Right forelimb (tissue), 1 donor: ENCODE measurements at regions not wholly inside any gene's neighbourhood (a gene's known extent, or its start where the extent isn't known, plus 50 kb on each side); places are given as distances from the start of the nearest gene placed in this dataset.

ENCODE experiments used
- DNase-seq: peaks from one replicate; pipeline ENCODE4 v3.0.0-alpha.2; 2018

DNA sequence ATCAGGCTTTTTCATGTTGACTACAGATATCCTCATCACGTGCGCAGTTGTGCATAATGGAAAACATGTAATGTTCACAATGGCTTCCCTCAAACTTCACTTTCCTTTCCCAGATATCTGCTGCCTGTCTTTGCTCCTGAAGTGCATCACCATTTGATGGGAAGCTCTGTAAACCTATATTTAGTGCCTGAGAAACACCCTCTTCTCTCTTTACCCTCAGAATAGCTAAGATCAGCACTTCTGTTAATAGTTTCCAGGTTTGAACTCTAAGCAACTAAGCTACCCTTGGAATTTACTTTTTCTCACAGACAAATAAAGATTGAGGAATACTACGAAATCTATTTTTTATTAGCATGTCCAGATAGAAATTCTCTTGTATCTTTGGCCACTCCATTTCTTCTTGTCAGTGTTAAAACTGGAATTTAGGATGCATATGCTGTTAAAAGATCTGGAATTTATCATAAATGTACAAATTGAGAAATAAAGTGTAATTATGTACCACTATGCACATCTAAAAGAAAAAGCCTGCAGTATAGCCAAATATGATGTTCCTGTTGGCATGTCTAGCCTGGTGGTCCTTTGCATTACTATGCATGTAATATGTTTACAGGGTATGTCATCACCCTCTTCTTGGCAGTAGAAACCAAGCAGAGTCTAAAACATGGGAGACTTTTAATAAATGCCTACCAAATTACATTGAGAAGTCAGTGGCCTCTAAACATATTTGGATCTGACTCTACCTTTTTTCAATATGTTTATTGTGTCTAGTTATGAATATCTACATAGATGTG is 278.7 kb downstream of the FIGN start:
- DNase-seq = no peak

DNA sequence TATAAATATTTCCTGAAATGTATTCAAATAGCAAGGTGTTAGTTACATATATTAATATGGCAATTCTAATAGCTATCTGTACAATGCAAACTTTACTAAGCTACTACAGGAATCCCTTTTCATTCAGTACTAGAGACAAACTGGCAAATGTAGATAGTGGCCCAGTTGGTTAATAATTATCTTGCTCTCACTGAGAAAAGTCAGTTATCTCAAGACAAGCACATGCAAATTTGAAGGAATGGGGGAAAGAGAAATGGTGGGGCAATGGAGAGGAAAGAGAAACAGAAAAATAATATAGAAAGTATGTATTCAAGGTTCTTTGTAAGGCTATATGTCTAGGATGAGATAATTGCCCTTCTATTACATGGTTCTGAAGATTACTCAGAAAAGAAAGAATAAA is 280.0 kb downstream of the FIGN start:
- no peak for DNase-seq

DNA sequence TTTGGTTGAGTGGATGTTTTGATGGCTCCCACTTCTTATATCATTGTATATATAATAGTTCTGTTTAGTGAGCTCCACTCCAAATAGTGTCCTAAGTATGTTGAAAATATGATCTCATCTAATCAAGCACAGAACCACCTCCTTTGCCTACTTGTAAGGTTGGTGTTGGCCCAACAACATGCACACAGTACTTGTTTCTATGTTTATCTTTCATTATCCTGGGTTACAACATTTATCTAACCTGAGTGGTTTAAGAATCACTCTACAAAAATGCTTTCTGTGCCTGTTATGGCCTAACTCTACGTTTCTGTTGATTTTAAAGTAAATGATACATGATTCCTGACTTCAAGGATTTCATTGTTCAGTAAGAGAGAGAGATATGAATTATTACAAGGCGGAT is 281.9 kb downstream of the FIGN start:
- DNase-seq = no peak

GRCh38 chr2:163441603-163442002 is 294.2 kb downstream of the FIGN start:
- DNase-seq = no peak

DNA sequence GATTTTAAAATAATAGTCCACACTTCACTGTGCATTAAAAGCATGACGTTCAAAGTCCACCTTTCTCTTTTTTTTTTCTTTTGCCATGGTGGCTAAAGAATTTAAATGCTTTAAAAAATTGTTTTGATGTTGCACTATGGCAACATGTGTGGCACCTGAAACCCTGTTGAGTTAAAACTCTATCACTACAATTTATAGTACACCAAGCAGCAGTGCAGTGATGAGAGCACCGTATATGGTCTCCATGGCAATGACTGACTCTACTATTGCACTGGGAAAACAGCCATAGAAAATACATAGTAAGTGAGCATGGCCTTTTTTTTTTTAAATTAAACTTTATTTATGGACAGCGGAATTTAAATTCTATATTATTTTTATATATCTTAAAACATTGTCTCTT is 298.8 kb downstream of the FIGN start:
- no peak for DNase-seq

DNA sequence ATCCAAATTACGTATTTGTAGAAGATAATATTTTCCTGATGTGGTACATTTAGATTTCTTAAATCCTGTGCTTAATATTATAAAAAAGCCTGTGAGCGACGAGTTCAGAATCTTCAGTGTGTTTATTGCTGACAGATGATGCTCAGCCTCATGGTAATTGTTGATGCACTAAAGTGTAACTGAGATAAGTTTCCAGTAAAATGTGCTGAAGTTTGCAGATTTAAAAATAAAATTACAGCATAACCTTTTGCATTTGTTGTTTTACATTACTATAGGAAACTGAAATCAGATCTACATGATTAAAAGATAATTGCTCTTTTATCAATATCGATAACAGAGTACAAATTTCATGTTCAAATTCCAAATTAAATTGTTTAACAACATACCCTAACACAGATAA is 307.6 kb downstream of the FIGN start:
- no peak for DNase-seq

DNA sequence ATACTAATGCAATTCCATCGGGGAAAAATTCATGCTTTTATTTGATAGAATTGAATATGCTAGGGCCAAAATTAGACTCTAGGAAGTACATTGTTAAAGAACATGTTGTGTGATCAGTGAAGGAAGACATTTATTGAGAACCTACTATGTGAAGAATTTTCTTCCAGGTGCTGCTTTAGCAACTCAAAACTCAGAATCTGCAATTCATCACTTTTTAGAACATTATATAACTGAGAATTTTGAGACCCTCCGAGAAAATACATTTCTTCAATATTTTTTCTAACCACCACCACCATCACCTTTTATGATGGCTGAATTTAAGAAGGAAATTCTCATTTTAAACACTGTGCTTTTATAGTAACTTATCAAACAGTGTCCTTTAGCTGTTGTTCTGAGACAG is 315.2 kb downstream of the FIGN start:
- no peak for DNase-seq

GRCh38 chr2:163419000-163419830 is 316.6 kb downstream of the FIGN start:
- no peak for DNase-seq

- DNase-seq = no peak
Measured at GRCh38 chr2:163417596-163418337, 318.0 kb downstream of the FIGN start.

DNA sequence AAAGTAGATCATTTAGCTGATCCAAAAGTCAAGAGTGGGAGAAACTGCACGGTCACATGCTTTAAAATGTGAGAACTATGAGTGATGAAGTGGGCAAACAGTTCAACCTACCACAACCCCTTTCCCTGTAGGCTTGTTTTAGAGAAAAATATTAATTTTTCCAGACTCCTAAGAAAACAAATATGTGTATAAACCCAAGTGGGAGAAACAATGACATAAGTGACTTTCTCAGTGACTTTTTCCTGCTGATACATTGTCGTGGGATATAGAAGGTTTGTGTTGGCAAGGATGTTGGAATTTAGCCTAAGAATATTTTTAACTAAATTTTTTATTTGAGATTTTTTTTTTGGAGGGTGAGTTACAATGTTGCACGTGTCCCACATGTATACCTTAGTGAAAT is 321.7 kb downstream of the FIGN start:
- DNase-seq = no peak

- DNase-seq = no peak
Measured at GRCh38 chr2:163407296-163407695, 328.5 kb downstream of the FIGN start.

DNA sequence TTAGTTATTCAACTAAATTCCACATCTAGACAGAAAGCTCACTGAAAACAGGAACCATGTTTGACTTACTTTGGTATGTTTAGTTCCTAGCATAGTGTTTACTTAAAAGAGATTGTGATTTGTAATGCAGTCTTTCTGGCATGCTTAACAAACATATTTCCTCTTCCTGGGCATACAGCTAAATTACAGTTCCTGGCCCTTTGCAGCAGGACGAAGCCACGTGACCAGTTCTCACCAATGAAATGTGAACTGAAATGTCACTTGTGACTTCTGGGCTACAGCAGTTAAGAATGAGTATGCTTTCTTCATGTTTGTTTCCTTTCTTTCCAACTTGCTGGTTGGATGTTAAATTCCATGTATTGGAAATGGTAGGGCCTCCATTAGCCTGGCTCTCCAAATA is 330.5 kb downstream of the FIGN start:
- no peak for DNase-seq

DNA sequence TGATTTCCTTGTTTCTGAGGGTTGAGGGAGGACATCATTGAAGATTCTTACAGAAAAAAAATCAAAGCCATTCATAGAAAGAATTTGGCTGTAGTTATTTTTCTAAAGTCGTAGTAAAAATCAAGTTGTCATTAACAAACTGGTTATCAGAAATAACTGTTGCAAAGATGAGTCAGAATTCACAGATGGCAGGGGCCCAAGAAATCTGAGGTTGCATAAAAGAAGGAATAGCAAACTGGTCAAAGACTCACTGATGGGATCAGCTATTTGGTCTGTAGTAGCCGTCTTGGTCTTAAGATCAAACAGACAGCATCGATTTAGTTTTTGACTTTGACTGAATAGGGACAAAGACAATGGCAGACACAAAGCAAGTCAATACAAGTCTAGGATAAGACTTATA is 334.3 kb downstream of the FIGN start:
- DNase-seq = no peak

GRCh38 chr2:163397451-163397850 is 338.4 kb downstream of the FIGN start:
- no peak for DNase-seq

GRCh38 chr2:163395602-163396001 is 340.2 kb downstream of the FIGN start:
- DNase-seq = no peak

DNA sequence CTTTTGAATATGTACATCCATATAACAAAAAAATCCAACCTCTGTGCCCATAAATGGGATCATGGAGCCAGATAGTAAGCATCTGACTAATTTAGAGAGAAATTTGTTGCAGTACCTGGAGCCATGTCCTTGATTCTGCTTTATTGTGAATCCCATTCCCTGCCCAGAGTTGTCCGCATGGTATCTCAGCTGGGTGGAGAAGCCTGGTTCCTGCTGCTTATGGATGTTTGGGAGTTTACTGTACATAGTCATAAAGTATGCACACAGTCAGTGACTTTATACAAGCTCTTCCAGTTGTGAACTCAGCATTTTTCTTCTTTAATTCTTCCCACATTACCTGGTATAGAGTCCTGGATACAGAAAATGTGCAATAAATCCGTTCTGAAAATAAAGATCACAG is 346.0 kb downstream of the FIGN start:
- no peak for DNase-seq

DNA sequence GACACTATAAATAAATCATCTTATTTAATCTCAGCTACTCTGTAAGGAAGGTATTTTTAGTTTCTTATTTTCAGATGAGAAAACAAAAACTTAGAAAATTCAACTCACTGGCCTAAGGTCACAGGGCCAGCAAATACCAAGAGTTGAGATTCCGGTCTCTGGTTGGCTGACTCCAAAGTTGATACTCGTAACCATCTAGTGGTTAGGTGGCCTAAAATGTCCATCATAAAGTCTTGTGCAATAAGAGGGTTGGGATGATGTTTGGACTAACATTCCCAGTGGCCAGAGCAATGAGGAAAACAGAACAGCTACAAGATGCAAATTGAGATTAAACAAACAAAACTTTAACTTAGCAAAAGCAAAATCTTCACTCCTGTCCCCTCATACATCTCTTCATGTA is 360.3 kb downstream of the FIGN start:
- DNase-seq = no peak

GRCh38 chr2:163375070-163375469 is 360.7 kb downstream of the FIGN start:
- DNase-seq = no peak

GRCh38 chr2:163374282-163374681 is 361.5 kb downstream of the FIGN start:
- no peak for DNase-seq

GRCh38 chr2:163373496-163373895 is 362.3 kb downstream of the FIGN start:
- DNase-seq = no peak

GRCh38 chr2:163370169-163370886 is 365.5 kb downstream of the FIGN start:
- no peak for DNase-seq

- DNase-seq = no peak
Measured at GRCh38 chr2:163369111-163369510, 366.7 kb downstream of the FIGN start.

DNA sequence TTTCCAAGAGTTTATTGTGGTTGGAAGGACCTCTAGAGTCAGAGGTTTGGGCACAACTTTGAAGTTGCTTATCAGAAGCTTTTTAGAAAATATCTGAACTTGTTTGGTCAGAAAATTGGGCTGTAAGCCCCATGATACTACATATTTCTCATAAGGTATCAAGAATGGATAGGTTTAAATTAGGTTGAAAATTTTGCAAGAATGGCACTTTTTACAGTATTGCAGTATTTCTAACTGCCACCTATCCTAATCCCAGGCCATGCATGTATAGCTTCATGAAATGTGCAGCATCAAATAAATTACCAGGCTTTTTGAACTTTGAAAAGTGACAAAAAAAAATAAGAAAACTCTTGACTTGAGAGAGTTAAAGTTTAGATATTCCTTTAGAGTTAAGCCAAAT is 367.2 kb downstream of the FIGN start:
- no peak for DNase-seq
